IMR-90 (cell line): ENCODE measurements at regions not wholly inside any gene's neighbourhood (a gene's known extent, or its start where the extent isn't known, plus 50 kb on each side); places are given as distances from the start of the nearest gene placed in this dataset.

ENCODE experiments used
- ATAC-seq: fragments of 200-7000 bp; cut with Tn5 transposase; 2 replicates; pipeline ENCODE4 v1.9.1; 2020; ENCODE audit warnings: low read depth, mild to moderate bottlenecking, moderate library complexity
- BruUV-seq: library from RNA; stranded (reverse); fragments of 400-500 nt; replicated peaks from 2 replicates; lab custom pipeline; 2021; lab: Mats Ljungman, UMichigan
- CTCF ChIA-PET: fragments of 300-600 bp; formaldehyde crosslinking; extraction: SDS; loops from one replicate; lab custom pipeline; 2021; ENCODE audit warnings: antibody characterized with exemption; lab: Yijun Ruan, JAX
- POLR2A ChIA-PET: fragments of 300-600 bp; sonication (Branson Sonifier 250); formaldehyde crosslinking; loops from one replicate; lab custom pipeline; 2022; ENCODE audit warnings: antibody characterized with exemption; ENCODE audit not compliant: unreplicated experiment; lab: Charles Lee
- DNase-seq: peaks from one replicate; pipeline ENCODE4 v3.0.0; 2013
- H2AFZ ChIP-seq: replicated peaks from 2 replicates; pipeline ENCODE3; 2013; ENCODE audit warnings: low read length, mild to moderate bottlenecking; ENCODE audit not compliant: poor library complexity
- H2AK5ac ChIP-seq: 2 replicates; pipeline ENCODE4 v1.6.1; 2013; ENCODE audit warnings: low read depth, low read length, inconsistent platforms
- H2AK9ac ChIP-seq: replicated peaks from 2 replicates; pipeline ENCODE3; 2013; ENCODE audit warnings: mild to moderate bottlenecking, low read depth, low read length, moderate library complexity; ENCODE audit not compliant: poor library complexity
- H2BK120ac ChIP-seq: 2 replicates; pipeline ENCODE4 v1.6.1; 2013; ENCODE audit warnings: low read depth, low read length, inconsistent platforms
- H2BK15ac ChIP-seq: 3 replicates; pipeline ENCODE4 v1.6.1; 2013; ENCODE audit warnings: low read depth, low read length, inconsistent platforms
- H2BK20ac ChIP-seq: 2 replicates; pipeline ENCODE4 v1.6.1; 2013; ENCODE audit warnings: low read depth, mild to moderate bottlenecking, inconsistent platforms, low read length, moderate library complexity
- H2BK5ac ChIP-seq: 2 replicates; pipeline ENCODE4 v1.6.1; 2013; ENCODE audit warnings: mild to moderate bottlenecking, low read depth, low read length, inconsistent platforms; ENCODE audit not compliant: poor library complexity, severe bottlenecking
- H3K14ac ChIP-seq: replicated peaks from 2 replicates; pipeline ENCODE4 v1.6.1; 2013; ENCODE audit warnings: low read depth, low read length, inconsistent platforms
- H3K18ac ChIP-seq: 2 replicates; pipeline ENCODE4 v1.6.1; 2013; ENCODE audit warnings: low read depth, low read length, control low read depth
- H3K23ac ChIP-seq: 2 replicates; pipeline ENCODE4 v1.6.1; 2013; ENCODE audit warnings: low read depth, low read length, inconsistent platforms
- H3K27ac ChIP-seq: 2 replicates; pipeline ENCODE4 v1.5.1; 2013; ENCODE audit warnings: mild to moderate bottlenecking, control low read depth, low read length; ENCODE audit not compliant: insufficient read depth
- H3K27me3 ChIP-seq: 2 replicates; pipeline ENCODE4 v1.6.1; 2013; ENCODE audit warnings: low read length; ENCODE audit not compliant: control insufficient read depth, insufficient read depth
- H3K36me3 ChIP-seq: 2 replicates; pipeline ENCODE4 v1.6.1; 2013; ENCODE audit warnings: low read length, mixed read lengths; ENCODE audit not compliant: control insufficient read depth, insufficient read depth
- H3K4ac ChIP-seq: 2 replicates; pipeline ENCODE4 v1.6.1; 2013; ENCODE audit warnings: low read depth, low read length, inconsistent platforms
- H3K4me1 ChIP-seq: 2 replicates; pipeline ENCODE4 v1.6.1; 2013; ENCODE audit warnings: low read length, mixed read lengths; ENCODE audit not compliant: control insufficient read depth, insufficient read depth
- H3K4me2 ChIP-seq: 2 replicates; pipeline ENCODE4 v1.6.1; 2013; ENCODE audit warnings: low read depth, mild to moderate bottlenecking, control low read depth, low read length, moderate library complexity
- H3K4me3 ChIP-seq: 2 replicates; pipeline ENCODE4 v1.5.1; 2013; ENCODE audit warnings: low read depth, mild to moderate bottlenecking, control low read depth, low read length, moderate library complexity; ENCODE audit not compliant: insufficient read depth
- H3K56ac ChIP-seq: 2 replicates; pipeline ENCODE4 v1.6.1; 2013; ENCODE audit warnings: low read length, inconsistent platforms; ENCODE audit not compliant: insufficient read depth; ENCODE audit errors: extremely low read depth
- H3K79me1 ChIP-seq, 2 experiments: 2 replicates each; pipeline ENCODE4 v1.6.1; 2013; ENCODE audit warnings: low read length in 2 of 2, inconsistent platforms in 1 of 2, low read depth in 1 of 2
- H3K9ac ChIP-seq: 2 replicates; pipeline ENCODE4 v1.6.1; 2013; ENCODE audit warnings: low read depth, low read length, control low read depth
- H3K9me1 ChIP-seq: 2 replicates; pipeline ENCODE4 v1.6.1; 2013; ENCODE audit warnings: low read length, inconsistent platforms; ENCODE audit not compliant: insufficient read depth
- H3K9me3 ChIP-seq: 2 replicates; pipeline ENCODE4 v1.6.1; 2013; ENCODE audit warnings: low read length; ENCODE audit not compliant: control insufficient read depth, insufficient read depth
- H4K20me1 ChIP-seq: 2 replicates; pipeline ENCODE4 v1.6.1; 2013; ENCODE audit warnings: low read length, inconsistent platforms; ENCODE audit not compliant: insufficient read depth
- H4K5ac ChIP-seq: 2 replicates; pipeline ENCODE4 v1.6.1; 2013; ENCODE audit warnings: mild to moderate bottlenecking, low read depth, low read length, control low read depth
- H4K8ac ChIP-seq, 2 experiments: 2 replicates each; pipeline ENCODE4 v1.6.1; 2013; ENCODE audit warnings: low read depth in 2 of 2, low read length in 2 of 2, control low read depth in 1 of 2, inconsistent platforms in 1 of 2
- H4K91ac ChIP-seq: 2 replicates; pipeline ENCODE4 v1.6.1; 2013; ENCODE audit warnings: low read depth, low read length, inconsistent platforms; ENCODE audit not compliant: insufficient read depth
- SMC3 ChIP-seq: fragments of 150-350 bp; IDR thresholded peaks from 2 replicates; pipeline ENCODE4 v1.6.1; 2016; ENCODE audit warnings: low read depth, mild to moderate bottlenecking, antibody characterized with exemption, low read length, moderate library complexity
- WGBS, 2 experiments: methylation state at CpG; one replicate each; pipeline versions ENCODE4 v1.1.5 to v1.1.7; 2013; ENCODE audit warnings: missing lambda C conversion rate in 2 of 2; ENCODE audit not compliant: insufficient read length in 1 of 2; ENCODE audit errors: extremely low coverage in 2 of 2; 5-methylcytosine and 5-hydroxymethylcytosine counted together
- dilution Hi-C: fragments of 300-500 bp; cut with HindIII; formaldehyde crosslinking; loops from one replicate; pipeline ENCODE4 v1.14.3; 2018; ENCODE audit warnings: low sequenced_read_pairs; ENCODE audit not compliant: unreplicated experiment
- in situ Hi-C: fragments of 300-500 bp; cut with MboI; formaldehyde crosslinking; loops from 3 replicates; pipeline ENCODE4 v1.14.3; 2019; ENCODE audit warnings: low sequenced_read_pairs, inconsistent platforms, mixed read lengths
- intact Hi-C: fragments of 100-400 bp; cut with micrococcal nuclease; formaldehyde crosslinking; loops from 2 replicates; pipeline ENCODE4 v1.10.0; 2022
- TF ChIP-seq, protein P1 (sequence below): conservative IDR thresholded peaks from 2 replicates; pipeline ENCODE4 v1.5.1; 2012; ENCODE audit warnings: mild to moderate bottlenecking, low read depth, low read length, improper control_type of control experiment

DNA sequence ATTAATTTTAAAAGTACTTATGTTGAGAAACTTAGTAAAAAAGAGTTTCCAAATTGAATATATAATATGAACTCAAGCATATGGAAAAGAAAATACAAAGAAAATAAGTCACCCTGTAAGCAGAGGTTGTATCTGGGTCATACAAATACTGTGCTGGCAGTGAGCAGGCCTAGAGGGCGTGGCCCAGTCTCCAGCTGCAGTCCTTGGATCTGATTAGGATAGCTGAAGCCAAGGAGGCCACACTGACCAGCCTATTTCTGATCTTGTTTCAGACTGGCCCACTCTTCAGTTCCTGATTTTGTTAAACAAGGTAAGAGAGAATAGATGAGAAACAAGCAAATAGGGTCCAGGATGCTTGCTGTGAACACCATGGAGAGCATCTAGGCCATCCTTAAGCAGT is 228.8 kb downstream of the EPM2A start:
- Histone ChIP-seq H3K9ac (no peak overlapping the region), H4K20me1 (no peaks in the 10 kb centered on the region), H3K4me2 (no peak overlapping the region), H3K79me1 (no peaks in the 10 kb centered on the region), H3K4me1 (no peaks in the 10 kb centered on the region), H2AK9ac (no peak overlapping the region), H3K23ac (no peak overlapping the region), H3K36me3 (no peaks in the 10 kb centered on the region), H3K27me3 (no peaks in the 10 kb centered on the region), H4K5ac (no peak overlapping the region), H2BK5ac (no peak overlapping the region), H4K8ac (no peak overlapping the region), H3K4ac (no peak overlapping the region), H2AK5ac (no peak overlapping the region), H3K9me3 (peaks cover 3% of the 10 kb centered on the region; the same call in 1 of the 2 replicates), H3K27ac (no peak overlapping the region), H3K56ac (no peak overlapping the region), H3K14ac (no peak overlapping the region), H2BK120ac (no peak overlapping the region), H2BK20ac (no peak overlapping the region), H4K91ac (no peak overlapping the region), H3K4me3 (no peak overlapping the region), H2BK15ac (no peak overlapping the region), H3K9me1 (no peaks in the 10 kb centered on the region), H2AFZ (no peak overlapping the region), H3K18ac (no peak overlapping the region)
- intact Hi-C loops (no loop called here), dilution Hi-C loops (no loop called here), in situ Hi-C loops (no loop called here)
- TF ChIP-seq SMC3, result no peak
- TF ChIP-seq, protein P1, sequence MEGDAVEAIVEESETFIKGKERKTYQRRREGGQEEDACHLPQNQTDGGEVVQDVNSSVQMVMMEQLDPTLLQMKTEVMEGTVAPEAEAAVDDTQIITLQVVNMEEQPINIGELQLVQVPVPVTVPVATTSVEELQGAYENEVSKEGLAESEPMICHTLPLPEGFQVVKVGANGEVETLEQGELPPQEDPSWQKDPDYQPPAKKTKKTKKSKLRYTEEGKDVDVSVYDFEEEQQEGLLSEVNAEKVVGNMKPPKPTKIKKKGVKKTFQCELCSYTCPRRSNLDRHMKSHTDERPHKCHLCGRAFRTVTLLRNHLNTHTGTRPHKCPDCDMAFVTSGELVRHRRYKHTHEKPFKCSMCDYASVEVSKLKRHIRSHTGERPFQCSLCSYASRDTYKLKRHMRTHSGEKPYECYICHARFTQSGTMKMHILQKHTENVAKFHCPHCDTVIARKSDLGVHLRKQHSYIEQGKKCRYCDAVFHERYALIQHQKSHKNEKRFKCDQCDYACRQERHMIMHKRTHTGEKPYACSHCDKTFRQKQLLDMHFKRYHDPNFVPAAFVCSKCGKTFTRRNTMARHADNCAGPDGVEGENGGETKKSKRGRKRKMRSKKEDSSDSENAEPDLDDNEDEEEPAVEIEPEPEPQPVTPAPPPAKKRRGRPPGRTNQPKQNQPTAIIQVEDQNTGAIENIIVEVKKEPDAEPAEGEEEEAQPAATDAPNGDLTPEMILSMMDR, result no peak
- ATAC-seq (no peak), DNase-seq (no peak)
- POLR2A ChIA-PET, result no interaction called here
- WGBS, 2 experiments, result no CpG with 5 or more reads among the region's 1 CpG
- CTCF ChIA-PET, result no interaction called here
- no TSS peak for BruUV-seq
